ENCODE measurements at regions not wholly inside any gene's neighbourhood (a gene's known extent, or its start where the extent isn't known, plus 50 kb on each side); places are given as distances from the start of the nearest gene placed in this dataset.

DNA sequence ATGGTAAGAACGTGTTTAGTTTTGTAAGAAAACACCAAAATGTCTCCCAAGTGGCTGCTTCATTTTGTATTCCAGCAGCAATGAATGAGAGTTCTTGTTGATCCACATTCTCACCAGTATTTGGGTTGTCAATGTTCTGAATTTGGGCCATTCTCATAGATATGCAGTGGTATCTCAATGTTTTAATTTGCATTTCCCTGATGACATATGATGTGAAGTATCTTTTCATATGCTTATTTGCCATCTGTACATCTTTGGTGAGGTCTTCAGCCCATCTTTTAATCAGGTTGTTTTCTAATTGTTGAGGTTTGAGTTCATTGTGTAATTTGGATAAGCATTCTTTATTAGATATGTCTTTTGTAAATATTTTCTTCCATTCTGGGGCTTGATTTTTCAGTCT, 436.8 kb upstream of the IRAK1BP1 start:
- TF ChIP-seq EZH2 (IDR thresholded peaks at IDR 0.05; ENCODE audit: insufficient read depth, poor library complexity, severe bottlenecking) = no peak
- TF ChIP-seq EZH2phosphoT487 (IDR thresholded peaks at IDR 0.05; ENCODE audit: insufficient read depth, low read depth) = no peak
